ENCODE measurements at regions not wholly inside any gene's neighbourhood (a gene's known extent, or its start where the extent isn't known, plus 50 kb on each side); places are given as distances from the start of the nearest gene placed in this dataset.

DNA sequence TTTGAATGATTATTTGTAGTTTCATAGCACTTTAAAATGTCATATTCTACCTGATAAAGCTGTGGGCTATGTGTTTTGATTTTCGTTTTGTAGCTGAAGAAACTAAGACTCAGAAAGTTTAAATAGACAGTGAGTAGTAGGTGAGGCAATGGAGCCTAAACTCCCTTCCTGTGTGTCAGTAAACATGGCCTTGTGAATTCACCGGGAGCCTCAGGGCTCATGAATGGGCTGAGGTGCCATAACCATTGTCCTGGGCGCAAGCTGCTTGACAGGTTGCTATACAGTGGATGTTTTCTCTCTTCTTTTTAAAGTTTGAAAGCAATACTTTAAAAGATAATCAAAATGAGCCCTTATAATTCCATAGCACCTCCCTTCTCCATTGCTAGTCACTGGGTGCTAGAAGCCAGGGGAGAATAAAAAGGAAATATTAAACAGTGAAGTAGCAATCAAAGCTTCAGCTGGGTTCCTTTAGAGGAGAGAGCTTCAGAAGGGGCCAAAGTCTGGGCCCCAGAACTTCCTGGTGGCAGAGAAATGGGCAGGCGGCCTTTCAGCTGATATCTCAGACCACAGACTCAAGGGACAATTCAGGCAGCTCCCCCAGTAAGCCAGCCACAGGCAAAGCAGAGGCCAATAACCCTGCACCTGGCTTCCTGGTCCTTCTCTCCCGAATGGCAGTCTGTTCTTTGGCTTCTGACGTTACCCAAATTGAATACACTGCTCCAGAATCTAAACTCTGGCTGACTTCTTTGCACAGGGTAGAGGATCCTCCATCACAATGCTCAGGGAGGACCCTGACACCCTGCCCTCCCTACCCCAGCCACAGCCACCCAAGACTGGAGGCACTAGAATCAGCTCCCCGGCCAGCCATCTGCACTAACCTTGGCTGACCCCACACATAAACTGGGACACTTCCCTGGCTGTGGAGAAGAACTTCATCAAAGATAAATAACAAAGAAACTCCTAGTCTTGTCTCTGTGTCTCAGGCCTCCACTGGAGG is 51.8 kb upstream of the NPAS2 start:
- no peak for DNase-seq

All from activated effector memory CD4-positive, alpha-beta T cell treated with anti-CD3 and anti-CD28 coated beads, Interleukin-2, amount 50 U/mL, for 16 hours (primary cell).